Esophagus muscularis mucosa (tissue), 4 donors: ENCODE measurements at regions not wholly inside any gene's neighbourhood (a gene's known extent, or its start where the extent isn't known, plus 50 kb on each side); places are given as distances from the start of the nearest gene placed in this dataset.

Experiments
- DNase-seq: peaks from one replicate; pipeline ENCODE4 v3.0.0-alpha.2; 2017; ENCODE audit errors: extremely low spot score
- H3K27ac ChIP-seq, 4 donors: fragments of 200-600 bp; sonication (generic); replicated peaks in 1 of 4; 1 replicate in 3 of 4; 2 replicates in 1 of 4; pipeline ENCODE4 v1.5.1; 2016 to 2019; ENCODE audit warnings: mild to moderate bottlenecking in 1 of 4
- H3K27me3 ChIP-seq, 4 donors: fragments of 200-600 bp; sonication (generic); one replicate each; pipeline versions ENCODE4 v1.5.1 to v1.6.0; 2016 to 2019
- H3K36me3 ChIP-seq, 4 donors: fragments of 200-600 bp; sonication (generic); one replicate each; pipeline ENCODE4 v1.5.1; 2016 to 2019
- H3K4me1 ChIP-seq, 4 donors: fragments of 200-600 bp; sonication (generic); one replicate each; pipeline ENCODE4 v1.5.1; 2016 to 2019
- H3K4me3 ChIP-seq, 4 donors: fragments of 200-600 bp; sonication (generic); 1 replicate in 2 of 4; 2 replicates in 2 of 4; pipeline ENCODE4 v1.5.1; 2016 to 2019; ENCODE audit warnings: mild to moderate bottlenecking in 4 of 4, moderate library complexity in 1 of 4
- H3K9me3 ChIP-seq, 4 donors: fragments of 200-600 bp; sonication (generic); 1 replicate in 3 of 4; 2 replicates in 1 of 4; pipeline ENCODE4 v1.5.1; 2016 to 2019
- CTCF ChIP-seq, 3 experiments: fragments of 200-600 bp in 2 of 3; fragments of 450-650 bp in 1 of 3; sonication (generic) in 2 of 3; IDR thresholded peaks; one replicate each; pipeline ENCODE4 v1.5.1; 2017 to 2019; ENCODE audit warnings: antibody characterized with exemption in 3 of 3, mild to moderate bottlenecking in 2 of 3, moderate library complexity in 1 of 3
- EP300 ChIP-seq: sonication (generic); formaldehyde crosslinking; IDR thresholded peaks from one replicate; pipeline ENCODE4 v1.6.1; 2017; ENCODE audit warnings: antibody characterized with exemption
- POLR2A ChIP-seq: fragments of 450-650 bp; IDR thresholded peaks from one replicate; pipeline ENCODE4 v1.6.1; 2017; ENCODE audit warnings: antibody characterized with exemption, moderate library complexity, mild to moderate bottlenecking, low read depth
- POLR2AphosphoS5 ChIP-seq, 2 donors: sonication (generic); formaldehyde crosslinking; IDR thresholded peaks; one replicate each; pipeline ENCODE4 v1.6.1; 2017; ENCODE audit warnings: antibody characterized with exemption in 2 of 2
- WGBS: methylation state at CpG from one replicate; pipeline ENCODE4 v1.1.5; 2018; 5-methylcytosine and 5-hydroxymethylcytosine counted together
- intact Hi-C: fragments of 100-400 bp; cut with DNase I; formaldehyde crosslinking; loops from one replicate; pipeline ENCODE4 v1.15.1; 2023

GRCh38 chr12:111298582-111299436 lies 70.1 kb downstream of the PHETA1 start:
- no peak for DNase-seq
- Histone ChIP-seq H3K9me3 (peaks cover 0 to 6% (median 4%) of the 10 kb centered on the region in 4 donors), H3K27me3 (peaks cover 0 to 31% (median 0%) of the 10 kb centered on the region in 4 donors), H3K27ac (no peak overlapping the region), H3K4me1 (no peaks in the 10 kb centered on the region), H3K4me3 (no peak overlapping the region), H3K36me3 (no peaks in the 10 kb centered on the region)
- intact Hi-C loops = loop anchor here (5.0 kb wide), 1 partner anchor 362 kb away; no protein-coding TSS in a partner anchor
- TF ChIP-seq CTCF (IDR thresholded peaks at IDR 0.05) (peak; percentile 50 to 73 (median 67)), POLR2AphosphoS5 (IDR thresholded peaks at IDR 0.05) (no peak), EP300 (no peak), POLR2A (no peak)
- 47% methylated on average over 10 of the region's 14 CpGs for WGBS

GRCh38 chr12:111297703-111298426 lies 71.0 kb downstream of the PHETA1 start:
- Histone ChIP-seq H3K4me3 (no peak overlapping the region), H3K36me3 (no peaks in the 10 kb centered on the region), H3K4me1 (no peaks in the 10 kb centered on the region), H3K27me3 (peaks cover 0 to 25% (median 0%) of the 10 kb centered on the region in 4 donors), H3K9me3 (no peaks in the 10 kb centered on the region), H3K27ac (no peak overlapping the region)
- TF ChIP-seq POLR2AphosphoS5 (IDR thresholded peaks at IDR 0.05) (no peak), CTCF (IDR thresholded peaks at IDR 0.05) (no peak), EP300 (no peak), POLR2A (no peak)
- no peak for DNase-seq
- intact Hi-C loops = loop anchor here (5.0 kb wide), 1 partner anchor 361 kb away; no protein-coding TSS in a partner anchor
- 86% methylated on average over 12 of the region's 12 CpGs for WGBS

- H3K4me1 ChIP-seq = no peaks in the 10 kb centered on the region
- intact Hi-C loops = loop anchor here (5.0 kb wide), 1 partner anchor 360 kb away; no protein-coding TSS in a partner anchor
- 81% methylated on average over 7 of the region's 7 CpGs for WGBS
- peaks cover 0 to 25% (median 0%) of the 10 kb centered on the region in 4 donors for H3K27me3 ChIP-seq
- no peak overlapping the region for H3K27ac ChIP-seq
- DNase-seq = no peak
- TF ChIP-seq CTCF (IDR thresholded peaks at IDR 0.05) (no peak), POLR2A (no peak), POLR2AphosphoS5 (IDR thresholded peaks at IDR 0.05) (no peak), EP300 (no peak)
- no peaks in the 10 kb centered on the region for H3K36me3 ChIP-seq
- H3K4me3 ChIP-seq = no peak overlapping the region
- peaks cover 0 to 3% (median 0%) of the 10 kb centered on the region in 4 donors for H3K9me3 ChIP-seq
These were observed 71.9 kb downstream of the PHETA1 start for GRCh38 chr12:111296906-111297463.

- no peak overlapping the region for H3K4me3 ChIP-seq
- no peak overlapping the region for H3K27ac ChIP-seq
- peaks cover 0 to 25% (median 0%) of the 10 kb centered on the region in 4 donors for H3K27me3 ChIP-seq
- intact Hi-C loops = loop anchor here (5.0 kb wide), 1 partner anchor 358 kb away; no protein-coding TSS in a partner anchor
- 74% methylated on average over 10 of the region's 10 CpGs for WGBS
- no peaks in the 10 kb centered on the region for H3K4me1 ChIP-seq
- H3K9me3 ChIP-seq = peaks cover 0 to 5% (median 0%) of the 10 kb centered on the region in 4 donors
- no peak for DNase-seq
- no peak for TF ChIP-seq POLR2A
- TF ChIP-seq POLR2AphosphoS5 (IDR thresholded peaks at IDR 0.05) = no peak
- TF ChIP-seq EP300 = no peak
- no peak for TF ChIP-seq CTCF (IDR thresholded peaks at IDR 0.05)
- H3K36me3 ChIP-seq = no peaks in the 10 kb centered on the region
These were observed 73.7 kb downstream of the PHETA1 start for GRCh38 chr12:111295176-111295575.
